ENCODE measurements at regions not wholly inside any gene's neighbourhood (a gene's known extent, or its start where the extent isn't known, plus 50 kb on each side); places are given as distances from the start of the nearest gene placed in this dataset.
"Not testable (repeated sequence)": the region's sequence is repeated elsewhere in the genome, so short reads cannot be mapped to it uniquely, and the experiment has no call there.

- POLR2A ChIA-PET; CTCF ChIA-PET; DNase-seq; H3K9me3 Mint-ChIP-seq (ENCODE audit: insufficient read depth); H3K4me1 Mint-ChIP-seq (ENCODE audit: low read depth); H3K27me3 Mint-ChIP-seq (ENCODE audit: low read depth); H3K36me3 Mint-ChIP-seq (ENCODE audit: low read depth); H3K4me3 Mint-ChIP-seq; H3K27ac Mint-ChIP-seq; ATAC-seq: not testable (repeated sequence)
Measured at GRCh38 chr10:45056806-45057205, 56.1 kb downstream of the ZNF22 start.

GRCh38 chr10:45058580-45058979 is 57.9 kb downstream of the ZNF22 start:
- ATAC-seq (no peak), DNase-seq (no peak)
- Mint-ChIP-seq H3K4me1 (ENCODE audit: low read depth) (no peaks in the 10 kb centered on the region), H3K36me3 (ENCODE audit: low read depth) (no peaks in the 10 kb centered on the region), H3K4me3 (no peak overlapping the region), H3K27ac (no peak overlapping the region), H3K9me3 (ENCODE audit: insufficient read depth) (no peaks in the 10 kb centered on the region), H3K27me3 (ENCODE audit: low read depth) (peaks cover 6% of the 10 kb centered on the region)
- CTCF ChIA-PET, result no interaction called here
- POLR2A ChIA-PET, result no interaction called here

- Mint-ChIP-seq H3K4me3 (no peak overlapping the region), H3K36me3 (ENCODE audit: low read depth) (no peaks in the 10 kb centered on the region), H3K27me3 (ENCODE audit: low read depth) (peaks cover 3% of the 10 kb centered on the region), H3K27ac (no peak overlapping the region), H3K9me3 (ENCODE audit: insufficient read depth) (no peaks in the 10 kb centered on the region), H3K4me1 (ENCODE audit: low read depth) (no peaks in the 10 kb centered on the region)
- POLR2A ChIA-PET, result no interaction called here
- no peak for ATAC-seq
- DNase-seq, result no peak
- CTCF ChIA-PET, result no interaction called here
Measured at GRCh38 chr10:45058992-45059561, 58.4 kb downstream of the ZNF22 start.

- no peak overlapping the region for H3K4me3 Mint-ChIP-seq
- no peak overlapping the region for H3K27ac Mint-ChIP-seq
- CTCF ChIA-PET, result no interaction called here
- H3K4me1 Mint-ChIP-seq (ENCODE audit: low read depth), result no peaks in the 10 kb centered on the region
- DNase-seq (no peak), ATAC-seq (no peak)
- H3K36me3 Mint-ChIP-seq (ENCODE audit: low read depth), result no peaks in the 10 kb centered on the region
- peaks cover 3% of the 10 kb centered on the region for H3K27me3 Mint-ChIP-seq (ENCODE audit: low read depth)
- POLR2A ChIA-PET, result no interaction called here
- no peaks in the 10 kb centered on the region for H3K9me3 Mint-ChIP-seq (ENCODE audit: insufficient read depth)
Measured at GRCh38 chr10:45059632-45060031, 58.9 kb downstream of the ZNF22 start.

GRCh38 chr10:45061982-45062381 is 61.3 kb downstream of the ZNF22 start:
- H3K4me1 Mint-ChIP-seq (ENCODE audit: low read depth), result no peaks in the 10 kb centered on the region
- DNase-seq (no peak), ATAC-seq (no peak)
- POLR2A ChIA-PET, result interaction anchor here (0.8 kb wide), 1 partner anchor 12 kb away, joined by 3 read pairs; no protein-coding TSS in a partner anchor
- H3K4me3 Mint-ChIP-seq, result no peak overlapping the region
- CTCF ChIA-PET, result no interaction called here
- no peaks in the 10 kb centered on the region for H3K36me3 Mint-ChIP-seq (ENCODE audit: low read depth)
- H3K27me3 Mint-ChIP-seq (ENCODE audit: low read depth), result no peaks in the 10 kb centered on the region
- no peak overlapping the region for H3K27ac Mint-ChIP-seq
- H3K9me3 Mint-ChIP-seq (ENCODE audit: insufficient read depth), result no peaks in the 10 kb centered on the region

- no peak for DNase-seq
- Mint-ChIP-seq H3K4me1 (ENCODE audit: low read depth) (no peaks in the 10 kb centered on the region), H3K27ac (no peak overlapping the region), H3K36me3 (ENCODE audit: low read depth) (no peaks in the 10 kb centered on the region), H3K27me3 (ENCODE audit: low read depth) (peaks cover 2% of the 10 kb centered on the region), H3K9me3 (ENCODE audit: insufficient read depth) (no peaks in the 10 kb centered on the region), H3K4me3 (no peak overlapping the region)
- no peak for ATAC-seq
- POLR2A ChIA-PET, result no interaction called here
- CTCF ChIA-PET, result interaction anchor here (1.6 kb wide), 1 partner anchor 206 kb away, joined by 3 read pairs; no protein-coding TSS in a partner anchor
Measured at GRCh38 chr10:45063591-45064231, 63.0 kb downstream of the ZNF22 start.

GRCh38 chr10:45064998-45065397 is 64.3 kb downstream of the ZNF22 start:
- ATAC-seq (no peak), DNase-seq (no peak)
- no peaks in the 10 kb centered on the region for H3K36me3 Mint-ChIP-seq (ENCODE audit: low read depth)
- H3K27ac Mint-ChIP-seq, result no peak overlapping the region
- no peak overlapping the region for H3K4me3 Mint-ChIP-seq
- no peaks in the 10 kb centered on the region for H3K9me3 Mint-ChIP-seq (ENCODE audit: insufficient read depth)
- POLR2A ChIA-PET, result no interaction called here
- no peaks in the 10 kb centered on the region for H3K4me1 Mint-ChIP-seq (ENCODE audit: low read depth)
- CTCF ChIA-PET, result no interaction called here
- H3K27me3 Mint-ChIP-seq (ENCODE audit: low read depth), result peaks cover 2% of the 10 kb centered on the region

- Mint-ChIP-seq H3K4me1 (ENCODE audit: low read depth) (no peaks in the 10 kb centered on the region), H3K27ac (no peak overlapping the region), H3K36me3 (ENCODE audit: low read depth) (no peaks in the 10 kb centered on the region), H3K9me3 (ENCODE audit: insufficient read depth) (peaks cover 10% of the 10 kb centered on the region), H3K27me3 (ENCODE audit: low read depth) (peaks cover 2% of the 10 kb centered on the region), H3K4me3 (no peak overlapping the region)
- DNase-seq (no peak), ATAC-seq (no peak)
- ChIA-PET POLR2A (no interaction called here), CTCF (no interaction called here)
Measured at GRCh38 chr10:45071043-45071813, 70.5 kb downstream of the ZNF22 start.

- Mint-ChIP-seq H3K4me3 (no peak overlapping the region), H3K27me3 (ENCODE audit: low read depth) (no peaks in the 10 kb centered on the region), H3K36me3 (ENCODE audit: low read depth) (no peaks in the 10 kb centered on the region), H3K4me1 (ENCODE audit: low read depth) (peaks cover 2% of the 10 kb centered on the region), H3K27ac (no peak overlapping the region), H3K9me3 (ENCODE audit: insufficient read depth) (peaks cover 10% of the 10 kb centered on the region)
- DNase-seq (no peak), ATAC-seq (no peak)
- POLR2A ChIA-PET, result no interaction called here
- CTCF ChIA-PET, result no interaction called here
Measured at GRCh38 chr10:45075216-45075615, 74.5 kb downstream of the ZNF22 start.

GRCh38 chr10:45075826-45076380 is 75.2 kb downstream of the ZNF22 start:
- ChIA-PET POLR2A (no interaction called here), CTCF (no interaction called here)
- ATAC-seq (no peak), DNase-seq (no peak)
- H3K27me3 Mint-ChIP-seq (ENCODE audit: low read depth), result no peaks in the 10 kb centered on the region
- H3K27ac Mint-ChIP-seq, result no peak overlapping the region
- H3K4me1 Mint-ChIP-seq (ENCODE audit: low read depth), result peaks cover 2% of the 10 kb centered on the region
- H3K4me3 Mint-ChIP-seq, result no peak overlapping the region
- peaks cover 9% of the 10 kb centered on the region for H3K9me3 Mint-ChIP-seq (ENCODE audit: insufficient read depth)
- no peaks in the 10 kb centered on the region for H3K36me3 Mint-ChIP-seq (ENCODE audit: low read depth)

- Mint-ChIP-seq H3K4me1 (ENCODE audit: low read depth) (peaks cover 2% of the 10 kb centered on the region), H3K27ac (no peak overlapping the region), H3K27me3 (ENCODE audit: low read depth) (no peaks in the 10 kb centered on the region), H3K9me3 (ENCODE audit: insufficient read depth) (peaks cover 3% of the 10 kb centered on the region), H3K4me3 (no peak overlapping the region), H3K36me3 (ENCODE audit: low read depth) (no peaks in the 10 kb centered on the region)
- DNase-seq (no peak), ATAC-seq (no peak)
- CTCF ChIA-PET, result interaction anchor here (1.2 kb wide), 1 partner anchor 36 kb away, joined by 3 read pairs; no protein-coding TSS in a partner anchor
- POLR2A ChIA-PET, result no interaction called here
Measured at GRCh38 chr10:45076891-45077290, 76.2 kb downstream of the ZNF22 start.

GRCh38 chr10:45080331-45080730 is 79.6 kb downstream of the ZNF22 start:
- Mint-ChIP-seq H3K4me3 (no peak overlapping the region), H3K9me3 (ENCODE audit: insufficient read depth) (no peaks in the 10 kb centered on the region), H3K4me1 (ENCODE audit: low read depth) (peaks cover 2% of the 10 kb centered on the region), H3K27ac (no peak overlapping the region), H3K27me3 (ENCODE audit: low read depth) (no peaks in the 10 kb centered on the region), H3K36me3 (ENCODE audit: low read depth) (no peaks in the 10 kb centered on the region)
- DNase-seq, result no peak
- ChIA-PET POLR2A (no interaction called here), CTCF (no interaction called here)
- ATAC-seq, result no peak
